Hepatocyte (in vitro differentiated cells): ENCODE measurements at regions not wholly inside any gene's neighbourhood (a gene's known extent, or its start where the extent isn't known, plus 50 kb on each side); places are given as distances from the start of the nearest gene placed in this dataset.

ENCODE experiments used
- CTCF ChIP-seq: fragments of 200-600 bp; sonication (generic); IDR thresholded peaks from 2 replicates; pipeline ENCODE4 v1.5.1; 2016; ENCODE audit warnings: antibody characterized with exemption, mild to moderate bottlenecking; ENCODE audit not compliant: poor library complexity
- EZH2 ChIP-seq: fragments of 200-600 bp; sonication (generic); IDR thresholded peaks from 2 replicates; pipeline ENCODE4 v1.6.1; 2016; ENCODE audit warnings: antibody characterized with exemption, mild to moderate bottlenecking, borderline replicate concordance

GRCh38 chr4:160675550-160675949 lies 1488.2 kb downstream of the FSTL5 start:
- no peak for TF ChIP-seq CTCF
- no peak for TF ChIP-seq EZH2
